WI38 (cell line): ENCODE measurements at regions not wholly inside any gene's neighbourhood (a gene's known extent, or its start where the extent isn't known, plus 50 kb on each side); places are given as distances from the start of the nearest gene placed in this dataset.

Experiments used
- H3K4me3 ChIP-seq: 2 replicates; pipeline ENCODE4 v1.5.1; 2011; ENCODE audit warnings: low read depth, mild to moderate bottlenecking, control low read depth, low read length
- CTCF ChIP-seq: IDR thresholded peaks from 2 replicates; pipeline ENCODE4 v1.5.1; 2012; ENCODE audit warnings: low read depth, mild to moderate bottlenecking, control low read depth, low read length

DNA sequence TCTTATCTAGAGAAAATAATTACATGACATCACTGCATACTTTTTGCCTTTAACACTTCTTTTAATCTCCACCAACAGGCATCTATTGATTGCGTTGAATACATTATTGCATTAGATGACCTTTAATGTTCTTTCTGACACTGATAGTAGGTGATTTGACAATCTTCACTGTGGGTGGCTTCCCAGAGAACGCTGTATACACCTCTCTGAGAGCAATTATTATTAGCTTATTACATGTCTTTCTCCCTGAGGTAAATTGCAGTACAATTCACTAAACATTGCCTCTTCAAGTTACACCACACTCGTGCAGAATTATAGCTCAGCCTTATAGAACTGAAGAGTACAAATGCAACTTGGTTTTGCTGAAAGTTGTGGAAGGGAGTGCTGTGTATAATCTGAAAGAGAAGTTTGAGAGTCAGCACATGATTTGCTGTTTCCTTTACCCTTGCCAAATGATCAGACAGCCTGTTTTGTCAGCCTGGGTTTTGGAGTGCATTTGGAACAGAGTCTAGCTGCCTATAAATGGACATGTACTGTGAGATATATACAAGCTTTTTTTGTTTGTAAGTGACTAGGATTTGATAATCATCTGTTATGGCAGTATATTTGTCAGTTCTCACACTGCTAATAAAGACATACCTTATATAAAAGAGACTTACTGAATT is 369.2 kb downstream of the CCER1 start:
- no peak for TF ChIP-seq CTCF
- H3K4me3 ChIP-seq, result no peak overlapping the region

GRCh38 chr12:90576707-90577106 is 378.3 kb downstream of the CCER1 start:
- TF ChIP-seq CTCF, result no peak
- no peak overlapping the region for H3K4me3 ChIP-seq

DNA sequence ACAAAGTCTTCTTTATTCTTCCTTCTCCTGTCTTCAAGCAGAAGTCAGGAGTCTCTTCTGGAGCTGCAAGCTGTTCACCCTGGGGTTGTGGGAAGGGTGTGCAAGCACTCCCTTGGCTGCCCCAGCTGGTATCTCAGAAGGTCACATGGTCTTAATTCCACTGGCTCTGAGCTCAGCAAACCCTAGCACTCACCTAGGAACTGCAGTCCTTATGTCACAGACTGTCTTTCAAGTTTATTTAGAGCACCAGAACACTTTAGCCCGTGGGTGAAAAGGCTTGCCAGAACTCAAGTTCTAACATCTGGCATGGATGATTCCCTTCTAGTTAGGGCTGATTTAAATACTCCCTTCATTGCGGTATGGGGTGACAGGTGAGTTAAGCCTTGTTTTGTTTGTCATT is 379.0 kb downstream of the CCER1 start:
- no peak overlapping the region for H3K4me3 ChIP-seq
- no peak for TF ChIP-seq CTCF

DNA sequence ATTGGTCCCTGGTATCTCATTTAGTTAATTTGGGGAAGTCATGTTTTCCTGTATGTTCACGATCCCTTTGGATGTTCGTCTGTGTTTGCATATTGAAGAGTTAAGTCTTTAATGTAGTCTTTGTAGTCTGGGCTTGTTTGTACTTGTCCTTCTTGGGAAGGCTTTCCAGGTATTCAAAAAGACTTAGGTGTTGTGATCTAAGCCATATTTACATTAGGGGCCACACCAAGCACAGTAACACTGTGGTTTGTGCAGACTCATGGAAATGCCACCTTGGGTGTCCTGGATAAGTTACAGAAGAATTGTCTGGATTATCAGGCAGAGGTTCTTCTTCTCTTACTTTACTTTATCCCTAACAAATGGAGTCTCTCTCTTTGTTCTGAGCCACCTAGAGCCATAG is 380.3 kb downstream of the CCER1 start:
- no peak for TF ChIP-seq CTCF
- no peak overlapping the region for H3K4me3 ChIP-seq

DNA sequence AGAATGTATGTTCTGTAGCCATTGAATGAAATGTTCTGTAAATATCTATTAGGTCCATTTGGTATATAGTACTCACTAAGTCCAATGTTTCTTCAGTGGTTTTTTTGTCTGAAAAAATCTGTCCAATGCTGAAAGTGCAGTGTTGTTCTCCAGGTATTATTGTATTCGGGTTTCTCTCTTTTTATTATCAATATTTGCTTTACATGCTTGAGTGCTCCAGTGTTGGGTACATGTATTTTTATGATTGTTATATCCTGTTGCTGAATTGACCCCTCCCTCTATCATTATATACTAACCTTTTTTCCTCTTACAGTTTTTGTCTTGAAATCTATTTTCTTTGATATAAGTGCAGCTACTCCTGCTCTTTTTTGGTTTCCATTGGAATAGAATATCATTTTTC is 382.2 kb downstream of the CCER1 start:
- TF ChIP-seq CTCF, result no peak
- no peak overlapping the region for H3K4me3 ChIP-seq

- TF ChIP-seq CTCF, result no peak
- no peak overlapping the region for H3K4me3 ChIP-seq
Measured at GRCh38 chr12:90569685-90570084, 385.3 kb downstream of the CCER1 start.

DNA sequence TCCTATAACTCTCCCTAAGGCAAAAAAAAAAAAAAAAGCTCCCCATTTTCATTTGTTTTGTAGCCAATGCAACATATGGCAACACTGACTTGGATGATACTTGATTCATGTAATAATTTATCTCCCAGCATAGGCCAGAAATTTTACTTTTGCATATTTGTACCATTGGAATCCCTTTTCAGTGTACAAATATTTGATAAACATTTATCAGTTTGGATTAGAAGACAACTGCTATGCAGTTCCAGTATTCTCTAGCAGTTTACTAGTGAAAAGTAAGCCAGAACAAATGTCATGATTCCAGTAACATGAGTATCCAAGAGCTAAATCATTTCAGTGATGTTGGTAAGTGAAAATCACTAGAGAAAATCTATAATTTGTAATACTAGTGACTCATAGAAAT is 392.3 kb downstream of the CCER1 start:
- TF ChIP-seq CTCF, result no peak

More for the DNA sequence above, 392.3 kb downstream of the CCER1 start:
- H3K4me3 ChIP-seq, result no peak overlapping the region
